GM23248 (cell line): ENCODE measurements at regions not wholly inside any gene's neighbourhood (a gene's known extent, or its start where the extent isn't known, plus 50 kb on each side); places are given as distances from the start of the nearest gene placed in this dataset.

Source experiments
- DNase-seq: peaks from one replicate; pipeline ENCODE4 v3.0.0-alpha.2; 2015
- H2AFZ ChIP-seq: fragments of 200-600 bp; sonication (generic); 2 replicates; pipeline ENCODE4 v1.6.1; 2016; ENCODE audit warnings: antibody characterized with exemption
- H3F3A ChIP-seq: fragments of 200-600 bp; sonication (generic); 2 replicates; pipeline ENCODE4 v1.6.1; 2016; ENCODE audit warnings: mild to moderate bottlenecking, antibody characterized with exemption, mixed run types; ENCODE audit not compliant: insufficient read depth
- H3K27ac ChIP-seq: fragments of 200-600 bp; sonication (generic); 2 replicates; pipeline ENCODE4 v1.5.1; 2016; ENCODE audit warnings: mild to moderate bottlenecking
- H3K27me3 ChIP-seq: fragments of 200-600 bp; sonication (generic); replicated peaks from 2 replicates; pipeline ENCODE4 v1.6.1; 2016; ENCODE audit warnings: mild to moderate bottlenecking; ENCODE audit not compliant: insufficient read depth
- H3K36me3 ChIP-seq: fragments of 200-600 bp; sonication (generic); 2 replicates; pipeline ENCODE4 v1.6.1; 2016; ENCODE audit warnings: low read depth, mild to moderate bottlenecking
- H3K4me1 ChIP-seq: fragments of 200-600 bp; sonication (generic); 2 replicates; pipeline ENCODE4 v1.6.1; 2016; ENCODE audit warnings: mild to moderate bottlenecking; ENCODE audit not compliant: insufficient read depth
- H3K4me2 ChIP-seq: fragments of 200-600 bp; sonication (generic); one replicate; pipeline ENCODE4 v1.6.1; 2016; ENCODE audit warnings: mild to moderate bottlenecking; ENCODE audit not compliant: unreplicated experiment
- H3K4me3 ChIP-seq: fragments of 200-600 bp; sonication (generic); 2 replicates; pipeline ENCODE4 v1.5.1; 2016; ENCODE audit warnings: mild to moderate bottlenecking
- H3K79me2 ChIP-seq: fragments of 200-600 bp; sonication (generic); 2 replicates; pipeline ENCODE4 v1.6.1; 2016; ENCODE audit warnings: mild to moderate bottlenecking; ENCODE audit not compliant: insufficient read depth
- H3K9ac ChIP-seq: fragments of 200-600 bp; sonication (generic); 2 replicates; pipeline ENCODE4 v1.6.1; 2016; ENCODE audit warnings: mild to moderate bottlenecking
- H3K9me2 ChIP-seq: fragments of 200-600 bp; sonication (generic); 2 replicates; pipeline ENCODE4 v1.6.1; 2016; ENCODE audit warnings: mixed run types, mild to moderate bottlenecking, moderate library complexity; ENCODE audit not compliant: insufficient read depth
- H3K9me3 ChIP-seq: fragments of 200-600 bp; sonication (generic); one replicate; pipeline ENCODE4 v1.6.1; 2017; ENCODE audit warnings: low read depth
- H4K20me1 ChIP-seq: fragments of 200-600 bp; sonication (generic); 2 replicates; pipeline ENCODE4 v1.6.0; 2016; ENCODE audit not compliant: insufficient read depth
- EZH2 ChIP-seq: fragments of 200-600 bp; sonication (generic); IDR thresholded peaks from 2 replicates; pipeline ENCODE4 v1.6.1; 2018; ENCODE audit warnings: antibody characterized with exemption, mild to moderate bottlenecking; ENCODE audit not compliant: insufficient read depth, poor library complexity, severe bottlenecking
- EZH2phosphoT487 ChIP-seq: fragments of 200-600 bp; sonication (generic); IDR thresholded peaks from 2 replicates; pipeline ENCODE4 v1.6.1; 2018; ENCODE audit warnings: antibody characterized with exemption, moderate library complexity, mild to moderate bottlenecking, low read depth; ENCODE audit not compliant: insufficient read depth
- WGBS, 2 experiments: methylation state at CpG; one replicate each; pipeline ENCODE4 v1.1.6; 2015 to 2017; ENCODE audit warnings: low lambda C conversion rate in 2 of 2, low coverage in 1 of 2; ENCODE audit errors: missing lambda C conversion rate in 2 of 2; 5-methylcytosine and 5-hydroxymethylcytosine counted together
- in situ Hi-C: fragments of 300-500 bp; cut with MboI; formaldehyde crosslinking; loops from 2 replicates; pipeline ENCODE4 v1.15.0; 2020

DNA sequence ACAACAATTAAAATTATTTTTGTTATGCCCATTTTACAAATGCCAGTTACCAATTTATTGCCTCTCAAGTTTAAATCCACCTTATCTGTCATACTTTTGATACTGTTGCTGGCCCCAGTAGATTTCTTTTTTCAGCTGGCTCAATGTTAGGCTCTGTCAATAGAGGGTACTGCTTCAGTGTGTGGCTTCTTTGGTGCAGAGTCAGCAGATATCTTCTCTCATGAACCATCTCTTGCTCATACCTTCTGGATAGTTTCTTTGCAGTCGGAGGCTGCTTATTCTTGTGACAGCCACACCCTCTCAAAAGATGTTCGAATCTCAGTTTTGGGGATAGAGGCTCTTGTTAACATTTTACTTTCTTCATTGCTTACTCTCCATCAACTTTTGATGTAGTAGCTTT lies 849.9 kb upstream of the SEMA6A start:
- no peaks in the 10 kb centered on the region for H3K4me1 ChIP-seq
- no peaks in the 10 kb centered on the region for H3K36me3 ChIP-seq
- no peak overlapping the region for H3K9ac ChIP-seq
- H3K4me2 ChIP-seq = no peak overlapping the region
- no peak overlapping the region for H3K27ac ChIP-seq
- H4K20me1 ChIP-seq = no peaks in the 10 kb centered on the region
- WGBS, 2 experiments = 33 to 40% methylated on average over 2 of the region's 2 CpGs
- no peak overlapping the region for H2AFZ ChIP-seq
- no peak for DNase-seq
- no peaks in the 10 kb centered on the region for H3K9me2 ChIP-seq
- H3K27me3 ChIP-seq = no peaks in the 10 kb centered on the region
- in situ Hi-C loops = no loop called here
- H3F3A ChIP-seq = no peaks in the 10 kb centered on the region
- H3K4me3 ChIP-seq = no peak overlapping the region
- no peak for TF ChIP-seq EZH2
- TF ChIP-seq EZH2phosphoT487 = no peak
- H3K9me3 ChIP-seq = peaks cover 4% of the 10 kb centered on the region
- no peaks in the 10 kb centered on the region for H3K79me2 ChIP-seq

DNA sequence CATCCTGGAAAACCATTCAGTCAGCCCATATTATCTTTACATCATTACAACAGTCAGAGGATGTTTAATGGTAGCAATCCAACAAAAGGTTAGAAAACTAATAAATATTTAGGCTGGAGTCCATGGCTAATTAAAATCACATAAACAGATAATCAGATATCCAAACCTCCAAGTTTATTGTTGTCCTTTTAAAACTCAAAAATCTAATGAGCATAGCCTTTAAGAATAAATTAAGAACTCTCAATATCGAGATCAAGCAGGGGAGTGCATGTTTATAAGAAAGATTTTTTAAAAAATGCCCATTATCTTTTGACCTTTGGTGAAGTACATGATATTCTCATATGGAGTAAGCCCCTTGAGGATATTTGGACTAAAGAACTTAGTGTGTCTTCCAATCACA lies 842.9 kb upstream of the SEMA6A start:
- no peak overlapping the region for H3K4me3 ChIP-seq
- DNase-seq = no peak
- H3K27ac ChIP-seq = no peak overlapping the region
- H4K20me1 ChIP-seq = no peaks in the 10 kb centered on the region
- WGBS, 2 experiments = 20 to 24% methylated on average over 1 of the region's 1 CpG
- no peak overlapping the region for H3K4me2 ChIP-seq
- no peaks in the 10 kb centered on the region for H3K79me2 ChIP-seq
- H3K9me3 ChIP-seq = no peaks in the 10 kb centered on the region
- H3K9ac ChIP-seq = no peak overlapping the region
- H2AFZ ChIP-seq = no peak overlapping the region
- H3F3A ChIP-seq = no peaks in the 10 kb centered on the region
- no peaks in the 10 kb centered on the region for H3K4me1 ChIP-seq
- in situ Hi-C loops = no loop called here
- H3K9me2 ChIP-seq = no peaks in the 10 kb centered on the region
- H3K36me3 ChIP-seq = no peaks in the 10 kb centered on the region
- TF ChIP-seq EZH2phosphoT487 = no peak
- TF ChIP-seq EZH2 = no peak
- no peaks in the 10 kb centered on the region for H3K27me3 ChIP-seq

- no peak for DNase-seq
- no peak overlapping the region for H3K4me2 ChIP-seq
- no peak overlapping the region for H3K27ac ChIP-seq
- H3K9me2 ChIP-seq = no peaks in the 10 kb centered on the region
- in situ Hi-C loops = no loop called here
- no peaks in the 10 kb centered on the region for H3K79me2 ChIP-seq
- no peak for TF ChIP-seq EZH2
- no peak for TF ChIP-seq EZH2phosphoT487
- 17 to 19% methylated on average over 1 of the region's 1 CpG for WGBS, 2 experiments
- no peak overlapping the region for H2AFZ ChIP-seq
- no peaks in the 10 kb centered on the region for H3K4me1 ChIP-seq
- H3K4me3 ChIP-seq = no peak overlapping the region
- H4K20me1 ChIP-seq = no peaks in the 10 kb centered on the region
- H3K27me3 ChIP-seq = no peaks in the 10 kb centered on the region
- H3K9ac ChIP-seq = no peak overlapping the region
- H3K9me3 ChIP-seq = no peaks in the 10 kb centered on the region
- no peaks in the 10 kb centered on the region for H3K36me3 ChIP-seq
- no peaks in the 10 kb centered on the region for H3F3A ChIP-seq
Observed at GRCh38 chr5:117414926-117415325, 840.3 kb upstream of the SEMA6A start.

GRCh38 chr5:117411701-117412100 lies 837.1 kb upstream of the SEMA6A start:
- TF ChIP-seq EZH2phosphoT487 = no peak
- TF ChIP-seq EZH2 = no peak
- Histone ChIP-seq H3K4me2 (no peak overlapping the region), H3K9ac (no peak overlapping the region), H4K20me1 (no peaks in the 10 kb centered on the region), H3K9me3 (no peaks in the 10 kb centered on the region), H3F3A (no peaks in the 10 kb centered on the region), H3K27me3 (no peaks in the 10 kb centered on the region), H3K36me3 (no peaks in the 10 kb centered on the region), H3K9me2 (no peaks in the 10 kb centered on the region), H3K79me2 (no peaks in the 10 kb centered on the region), H3K4me3 (no peak overlapping the region), H3K4me1 (no peaks in the 10 kb centered on the region), H3K27ac (no peak overlapping the region), H2AFZ (no peak overlapping the region)
- no peak for DNase-seq
- in situ Hi-C loops = no loop called here

DNA sequence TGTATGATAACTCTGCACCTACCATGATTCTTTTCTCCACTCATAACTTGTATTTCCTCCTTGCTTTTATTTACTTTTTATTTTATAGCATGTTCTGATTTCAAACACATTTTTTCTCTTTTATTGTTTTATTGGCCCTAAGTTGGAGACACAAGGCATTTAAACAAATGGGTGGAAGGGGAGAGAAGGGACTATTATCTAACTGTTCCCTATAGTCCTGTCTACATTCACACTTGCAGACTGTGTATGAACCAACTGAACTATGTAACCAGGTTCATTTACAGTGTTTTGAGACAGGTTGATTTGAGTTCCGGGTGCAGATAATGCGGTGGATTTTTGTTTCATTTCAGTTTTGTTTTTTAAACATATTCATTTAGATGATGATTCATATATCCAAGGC lies 830.6 kb upstream of the SEMA6A start:
- in situ Hi-C loops = no loop called here
- TF ChIP-seq EZH2phosphoT487 (no peak), EZH2 (no peak)
- 35 to 44% methylated on average over 2 of the region's 2 CpGs for WGBS, 2 experiments

More for the DNA sequence above, 830.6 kb upstream of the SEMA6A start:
- H3K27me3 ChIP-seq = no peaks in the 10 kb centered on the region
- no peak for DNase-seq
- H3K9me3 ChIP-seq = no peaks in the 10 kb centered on the region
- no peaks in the 10 kb centered on the region for H3K36me3 ChIP-seq
- no peak overlapping the region for H2AFZ ChIP-seq
- H3F3A ChIP-seq = no peaks in the 10 kb centered on the region
- no peaks in the 10 kb centered on the region for H3K9me2 ChIP-seq
- no peak overlapping the region for H3K27ac ChIP-seq
- no peaks in the 10 kb centered on the region for H3K4me1 ChIP-seq
- H3K4me3 ChIP-seq = no peak overlapping the region
- no peaks in the 10 kb centered on the region for H4K20me1 ChIP-seq
- H3K4me2 ChIP-seq = no peak overlapping the region
- H3K9ac ChIP-seq = no peak overlapping the region
- H3K79me2 ChIP-seq = no peaks in the 10 kb centered on the region
